HEK293 (cell line): ENCODE measurements at regions not wholly inside any gene's neighbourhood (a gene's known extent, or its start where the extent isn't known, plus 50 kb on each side); places are given as distances from the start of the nearest gene placed in this dataset.

Experiments used
- CTCF ChIA-PET: fragments of 350-600 bp; formaldehyde crosslinking; extraction: SDS; loops from one replicate; lab custom pipeline; 2021; ENCODE audit warnings: antibody characterized with exemption; lab: Yijun Ruan, JAX
- POLR2A ChIA-PET: fragments of 300-600 bp; formaldehyde crosslinking; extraction: SDS; loops from one replicate; lab custom pipeline; 2020; ENCODE audit warnings: antibody characterized with exemption, inconsistent platforms; lab: Yijun Ruan, JAX
- H3K27ac ChIP-seq: fragments of 200-500 bp; sonication (Bioruptor generic); 2 replicates; pipeline ENCODE4 v1.5.1; 2014; ENCODE audit warnings: low read depth, low read length, control low read depth, inconsistent platforms; ENCODE audit errors: extremely low read depth
- H3K36me3 ChIP-seq, 2 experiments: fragments of 200-500 bp in 1 of 2; sonication (Bioruptor generic) in 1 of 2; 1 replicate in 1 of 2; 2 replicates in 1 of 2; pipeline ENCODE4 v1.5.1; 2014 to 2017; ENCODE audit warnings: inconsistent platforms in 2 of 2, low read length in 2 of 2; ENCODE audit not compliant: control insufficient read depth in 2 of 2, insufficient read depth in 1 of 2
- H3K4me1 ChIP-seq: fragments of 200-500 bp; sonication (Bioruptor generic); 2 replicates; pipeline ENCODE4 v1.5.1; 2014; ENCODE audit warnings: mild to moderate bottlenecking, low read length, inconsistent platforms; ENCODE audit not compliant: control insufficient read depth, insufficient read depth
- H3K4me3 ChIP-seq: 2 replicates; pipeline ENCODE4 v1.5.1; 2011; ENCODE audit warnings: low read depth, mild to moderate bottlenecking, control low read depth, low read length, moderate library complexity
- H3K9me3 ChIP-seq: fragments of 200-500 bp; sonication (Bioruptor generic); 2 replicates; pipeline ENCODE4 v1.5.1; 2014; ENCODE audit warnings: low read depth, low read length, inconsistent platforms; ENCODE audit not compliant: control insufficient read depth, insufficient read depth
- BCL11A ChIP-seq: fragments of 450-650 bp; formaldehyde crosslinking; IDR thresholded peaks from 2 replicates; pipeline ENCODE4 v1.5.1; 2016; ENCODE audit warnings: low read depth, missing biosample characterization, missing genetic modification characterization
- BCL6B ChIP-seq: fragments of 450-650 bp; formaldehyde crosslinking; IDR thresholded peaks from 2 replicates; pipeline ENCODE4 v1.5.1; 2017; ENCODE audit warnings: missing biosample characterization, missing genetic modification characterization
- EGR2 ChIP-seq: fragments of 450-650 bp; formaldehyde crosslinking; IDR thresholded peaks from 2 replicates; pipeline ENCODE4 v1.5.1; 2016; ENCODE audit warnings: low read depth, missing biosample characterization, missing genetic modification characterization
- HIC1 ChIP-seq: fragments of 450-650 bp; formaldehyde crosslinking; IDR thresholded peaks from 2 replicates; pipeline ENCODE4 v1.5.1; 2016; ENCODE audit warnings: missing biosample characterization, missing genetic modification characterization
- HOXC10 ChIP-seq: sonication (generic); formaldehyde crosslinking; IDR thresholded peaks from 2 replicates; pipeline ENCODE4 v1.8.1; 2023; ENCODE audit warnings: mild to moderate bottlenecking, missing genetic modification reagents
- HOXD13 ChIP-seq: sonication (generic); formaldehyde crosslinking; IDR thresholded peaks from 2 replicates; pipeline ENCODE4 v1.8.0; 2022; ENCODE audit warnings: missing genetic modification reagents, borderline replicate concordance
- MYNN ChIP-seq: fragments of 450-650 bp; formaldehyde crosslinking; IDR thresholded peaks from 2 replicates; pipeline ENCODE4 v1.5.1; 2016; ENCODE audit warnings: missing biosample characterization, missing genetic modification characterization, borderline replicate concordance
- TCF7L2 ChIP-seq: IDR thresholded peaks from 2 replicates; pipeline ENCODE4 v1.6.1; 2011; ENCODE audit warnings: low read depth, mild to moderate bottlenecking, inconsistent platforms, low read length, moderate library complexity, borderline replicate concordance
- ZBTB10 ChIP-seq: fragments of 450-650 bp; formaldehyde crosslinking; IDR thresholded peaks from 2 replicates; pipeline ENCODE4 v1.5.1; 2016; ENCODE audit warnings: missing biosample characterization, missing genetic modification characterization
- ZFP37 ChIP-seq: fragments of 450-650 bp; formaldehyde crosslinking; IDR thresholded peaks from 2 replicates; pipeline ENCODE4 v1.5.1; 2016; ENCODE audit warnings: missing biosample characterization, missing genetic modification characterization
- ZFP69B ChIP-seq: fragments of 450-650 bp; formaldehyde crosslinking; IDR thresholded peaks from 2 replicates; pipeline ENCODE4 v1.5.1; 2016; ENCODE audit warnings: missing biosample characterization, missing genetic modification characterization
- ZNF10 ChIP-seq: fragments of 450-650 bp; formaldehyde crosslinking; IDR thresholded peaks from 2 replicates; pipeline ENCODE4 v1.5.1; 2017; ENCODE audit warnings: missing biosample characterization, missing genetic modification characterization
- ZNF114 ChIP-seq: fragments of 450-650 bp; formaldehyde crosslinking; IDR thresholded peaks from 2 replicates; pipeline ENCODE4 v1.5.0; 2017; ENCODE audit warnings: missing biosample characterization, missing genetic modification characterization
- ZNF132 ChIP-seq: fragments of 450-650 bp; formaldehyde crosslinking; IDR thresholded peaks from 2 replicates; pipeline ENCODE4 v1.5.1; 2017; ENCODE audit warnings: missing biosample characterization, missing genetic modification characterization, borderline replicate concordance
- ZNF146 ChIP-seq: fragments of 450-650 bp; formaldehyde crosslinking; IDR thresholded peaks from 2 replicates; pipeline ENCODE4 v1.5.1; 2016; ENCODE audit warnings: missing biosample characterization, missing genetic modification characterization
- ZNF169 ChIP-seq: fragments of 450-650 bp; formaldehyde crosslinking; IDR thresholded peaks from 2 replicates; pipeline ENCODE4 v1.5.1; 2016; ENCODE audit warnings: missing biosample characterization, missing genetic modification characterization
- ZNF324 ChIP-seq: fragments of 450-650 bp; formaldehyde crosslinking; IDR thresholded peaks from 2 replicates; pipeline ENCODE4 v1.5.1; 2016; ENCODE audit warnings: missing biosample characterization, missing genetic modification characterization
- ZNF404 ChIP-seq: fragments of 450-650 bp; formaldehyde crosslinking; IDR thresholded peaks from 2 replicates; pipeline ENCODE4 v1.5.1; 2017; ENCODE audit warnings: missing biosample characterization, missing genetic modification characterization
- ZNF449 ChIP-seq: fragments of 450-650 bp; formaldehyde crosslinking; IDR thresholded peaks from 2 replicates; pipeline ENCODE4 v1.5.1; 2017; ENCODE audit warnings: missing biosample characterization, mild to moderate bottlenecking, missing genetic modification characterization, moderate library complexity
- ZNF514 ChIP-seq: fragments of 450-650 bp; formaldehyde crosslinking; IDR thresholded peaks from 2 replicates; pipeline ENCODE4 v1.5.1; 2016; ENCODE audit warnings: missing biosample characterization, missing genetic modification characterization
- ZNF555 ChIP-seq: fragments of 450-650 bp; formaldehyde crosslinking; conservative IDR thresholded peaks from 2 replicates; pipeline ENCODE4 v1.5.1; 2017; ENCODE audit warnings: missing biosample characterization, mild to moderate bottlenecking, missing genetic modification characterization, inconsistent platforms
- ZNF580 ChIP-seq: fragments of 450-650 bp; formaldehyde crosslinking; IDR thresholded peaks from 2 replicates; pipeline ENCODE4 v1.5.1; 2016; ENCODE audit warnings: missing biosample characterization, missing genetic modification characterization
- ZNF626 ChIP-seq: fragments of 450-650 bp; sonication (Bioruptor Pico); formaldehyde crosslinking; IDR thresholded peaks from 2 replicates; pipeline ENCODE4 v1.5.1; 2018; ENCODE audit warnings: missing biosample characterization, missing genetic modification characterization, inconsistent platforms
- ZNF660 ChIP-seq: fragments of 450-650 bp; IDR thresholded peaks from 2 replicates; pipeline ENCODE4 v1.5.1; 2018; ENCODE audit warnings: missing biosample characterization, mild to moderate bottlenecking, missing genetic modification characterization
- ZNF664 ChIP-seq: fragments of 450-650 bp; formaldehyde crosslinking; IDR thresholded peaks from 2 replicates; pipeline ENCODE4 v1.5.1; 2016; ENCODE audit warnings: missing biosample characterization, missing genetic modification characterization
- ZNF707 ChIP-seq: fragments of 450-650 bp; formaldehyde crosslinking; IDR thresholded peaks from 2 replicates; pipeline ENCODE4 v1.5.1; 2016; ENCODE audit warnings: missing biosample characterization, missing genetic modification characterization
- ZNF768 ChIP-seq: fragments of 450-650 bp; formaldehyde crosslinking; IDR thresholded peaks from 2 replicates; pipeline ENCODE4 v1.5.1; 2018; ENCODE audit warnings: missing biosample characterization, mild to moderate bottlenecking, missing genetic modification characterization
- ZSCAN23 ChIP-seq: fragments of 450-650 bp; formaldehyde crosslinking; IDR thresholded peaks from 2 replicates; pipeline ENCODE4 v1.5.1; 2016; ENCODE audit warnings: missing biosample characterization, missing genetic modification characterization

GRCh38 chr5:111667128-111667736, 89.8 kb downstream of the NREP start:
- H3K4me1 ChIP-seq, result no peaks in the 10 kb centered on the region
- POLR2A ChIA-PET, result no interaction called here
- no peak overlapping the region for H3K4me3 ChIP-seq
- H3K27ac ChIP-seq, result no peak overlapping the region
- CTCF ChIA-PET, result interaction anchor here (0.6 to 0.9 kb wide), 2 partner anchors 115 to 348 kb away, joined by 3 to 4 read pairs; no protein-coding TSS in a partner anchor
- H3K36me3 ChIP-seq, result no peaks in the 10 kb centered on the region
- no peak for TF ChIP-seq ZNF768 (tag by site-specific recombination)
- no peak for TF ChIP-seq ZNF146 (tag by site-specific recombination)
- no peak for TF ChIP-seq ZNF580
- TF ChIP-seq ZNF555 (tag by site-specific recombination), result no peak
- TF ChIP-seq ZNF514 (tag by site-specific recombination), result no peak
- no peak for TF ChIP-seq ZNF707 (tag by site-specific recombination)
- TF ChIP-seq ZNF10 (tag by site-specific recombination), result no peak
- TF ChIP-seq ZNF404 (tag by site-specific recombination), result no peak
- TF ChIP-seq ZNF114, result no peak
- no peak for TF ChIP-seq ZNF169
- TF ChIP-seq ZSCAN23 (tag by site-specific recombination), result no peak
- no peak for TF ChIP-seq TCF7L2
- no peak for TF ChIP-seq EGR2 (tag by site-specific recombination)
- no peaks in the 10 kb centered on the region for H3K9me3 ChIP-seq

GRCh38 chr5:111656580-111656979, 100.4 kb downstream of the NREP start:
- Histone ChIP-seq H3K9me3 (no peaks in the 10 kb centered on the region), H3K27ac (no peak overlapping the region), H3K4me3 (no peak overlapping the region), H3K4me1 (no peaks in the 10 kb centered on the region), H3K36me3 (no peaks in the 10 kb centered on the region)
- ChIA-PET POLR2A (no interaction called here), CTCF (no interaction called here)
- TF ChIP-seq ZNF664 (no peak), ZNF324 (tag by site-specific recombination) (no peak), MYNN (tag by site-specific recombination) (no peak), HOXC10 (no peak), HOXD13 (CRISPR knock-in tag) (no peak), ZNF132 (no peak), ZFP69B (tag by site-specific recombination) (no peak), BCL6B (tag by site-specific recombination) (no peak), HIC1 (no peak), ZFP37 (tag by site-specific recombination) (no peak), BCL11A (tag by site-specific recombination) (no peak), ZNF626 (tag by site-specific recombination) (no peak), ZBTB10 (tag by site-specific recombination) (no peak), ZNF660 (tag by site-specific recombination) (no peak), ZNF449 (tag by site-specific recombination) (no peak)
